ENCODE measurements at regions not wholly inside any gene's neighbourhood (a gene's known extent, or its start where the extent isn't known, plus 50 kb on each side); places are given as distances from the start of the nearest gene placed in this dataset.

- TF ChIP-seq ZNF24 (tag by site-specific recombination; IDR thresholded peaks at IDR 0.05) (no peak), CTCF (tag by site-specific recombination; IDR thresholded peaks at IDR 0.05) (no peak), ZNF274 (IDR thresholded peaks at IDR 0.05; ENCODE audit: low read length) (no peak), ZNF274 (tag by site-specific recombination; IDR thresholded peaks at IDR 0.05; ENCODE audit: borderline replicate concordance) (no peak), SETDB1 (IDR thresholded peaks at IDR 0.05; ENCODE audit: insufficient read length, low read length) (no peak), ZNF670 (tag by site-specific recombination; IDR thresholded peaks at IDR 0.05; ENCODE audit: low read depth) (no peak), BCL6B (tag by site-specific recombination; IDR thresholded peaks at IDR 0.05) (no peak), ZBTB8A (tag by site-specific recombination; IDR thresholded peaks at IDR 0.05) (no peak)
Measured at GRCh38 chr11:20293531-20293930, 70.0 kb upstream of the HTATIP2 start.
